ENCODE measurements at regions not wholly inside any gene's neighbourhood (a gene's known extent, or its start where the extent isn't known, plus 50 kb on each side); places are given as distances from the start of the nearest gene placed in this dataset.

- TF ChIP-seq, protein P1, sequence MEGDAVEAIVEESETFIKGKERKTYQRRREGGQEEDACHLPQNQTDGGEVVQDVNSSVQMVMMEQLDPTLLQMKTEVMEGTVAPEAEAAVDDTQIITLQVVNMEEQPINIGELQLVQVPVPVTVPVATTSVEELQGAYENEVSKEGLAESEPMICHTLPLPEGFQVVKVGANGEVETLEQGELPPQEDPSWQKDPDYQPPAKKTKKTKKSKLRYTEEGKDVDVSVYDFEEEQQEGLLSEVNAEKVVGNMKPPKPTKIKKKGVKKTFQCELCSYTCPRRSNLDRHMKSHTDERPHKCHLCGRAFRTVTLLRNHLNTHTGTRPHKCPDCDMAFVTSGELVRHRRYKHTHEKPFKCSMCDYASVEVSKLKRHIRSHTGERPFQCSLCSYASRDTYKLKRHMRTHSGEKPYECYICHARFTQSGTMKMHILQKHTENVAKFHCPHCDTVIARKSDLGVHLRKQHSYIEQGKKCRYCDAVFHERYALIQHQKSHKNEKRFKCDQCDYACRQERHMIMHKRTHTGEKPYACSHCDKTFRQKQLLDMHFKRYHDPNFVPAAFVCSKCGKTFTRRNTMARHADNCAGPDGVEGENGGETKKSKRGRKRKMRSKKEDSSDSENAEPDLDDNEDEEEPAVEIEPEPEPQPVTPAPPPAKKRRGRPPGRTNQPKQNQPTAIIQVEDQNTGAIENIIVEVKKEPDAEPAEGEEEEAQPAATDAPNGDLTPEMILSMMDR (IDR thresholded peaks at IDR 0.05) = no peak
- no peak for TF ChIP-seq POLR2AphosphoS5 (IDR thresholded peaks at IDR 0.05)
These were observed 55.2 kb upstream of the CAB39 start for GRCh38 chr2:230657462-230657861.
